ENCODE measurements at regions not wholly inside any gene's neighbourhood (a gene's known extent, or its start where the extent isn't known, plus 50 kb on each side); places are given as distances from the start of the nearest gene placed in this dataset.

GRCh38 chr6:47426524-47427302, 50.9 kb upstream of the CD2AP start:
- no peaks in the 10 kb centered on the region for H3K79me2 ChIP-seq (ENCODE audit: insufficient read depth, low read depth)
- no peaks in the 10 kb centered on the region for H3K27me3 ChIP-seq (ENCODE audit: insufficient read depth, low read depth)

DNA sequence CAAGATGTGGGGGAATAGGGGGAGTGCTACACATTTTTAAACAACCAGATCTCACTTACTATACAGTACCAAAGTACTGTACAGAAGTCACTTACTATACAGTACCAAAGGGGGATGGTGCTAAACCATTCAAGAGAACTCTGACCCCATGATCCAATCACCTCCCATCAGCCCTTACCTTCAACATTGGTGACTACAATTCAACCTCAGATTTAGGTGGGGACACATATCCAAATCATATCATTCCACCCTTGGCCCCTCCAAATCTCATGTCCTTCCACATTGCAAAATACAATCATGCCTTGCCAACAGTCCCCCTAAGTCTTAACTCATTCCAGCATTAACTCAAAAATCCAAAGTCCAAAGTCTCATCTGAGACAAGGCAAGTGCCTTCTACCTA, 49.9 kb upstream of the CD2AP start:
- Histone ChIP-seq H3K9ac (no peak overlapping the region), H2AFZ (ENCODE audit: low read depth) (no peak overlapping the region), H3K4me2 (no peak overlapping the region), H3K4me3 (IDR thresholded peaks at IDR 0.05; ENCODE audit: insufficient read depth, low read depth, low read length) (no peak overlapping the region), H3K4me1 (ENCODE audit: low read depth, poor library complexity, severe bottlenecking) (no peaks in the 10 kb centered on the region), H3K36me3 (ENCODE audit: insufficient read depth) (no peaks in the 10 kb centered on the region), H4K20me1 (ENCODE audit: insufficient read depth) (no peaks in the 10 kb centered on the region), H3K79me2 (ENCODE audit: insufficient read depth, low read depth) (no peaks in the 10 kb centered on the region), H3K27me3 (ENCODE audit: insufficient read depth, low read depth) (no peaks in the 10 kb centered on the region), H3K27ac (no peak overlapping the region)
- TF ChIP-seq CTCF (conservative IDR thresholded peaks at IDR 0.05; ENCODE audit: low read depth, low read length) = no peak

More at GRCh38 chr6:47426524-47427302, 50.9 kb upstream of the CD2AP start:
- Histone ChIP-seq H4K20me1 (ENCODE audit: insufficient read depth) (no peaks in the 10 kb centered on the region), H3K27ac (no peak overlapping the region), H3K4me1 (ENCODE audit: low read depth, poor library complexity, severe bottlenecking) (no peaks in the 10 kb centered on the region), H3K4me3 (IDR thresholded peaks at IDR 0.05; ENCODE audit: insufficient read depth, low read depth, low read length) (no peak overlapping the region), H3K36me3 (ENCODE audit: insufficient read depth) (no peaks in the 10 kb centered on the region), H2AFZ (ENCODE audit: low read depth) (peak overlapping the region; percentile 43; the same call in 1 of the 2 replicates), H3K9ac (no peak overlapping the region), H3K4me2 (no peak overlapping the region)
- no peak for TF ChIP-seq CTCF (conservative IDR thresholded peaks at IDR 0.05; ENCODE audit: low read depth, low read length)
